ENCODE measurements at regions not wholly inside any gene's neighbourhood (a gene's known extent, or its start where the extent isn't known, plus 50 kb on each side); places are given as distances from the start of the nearest gene placed in this dataset.

DNA sequence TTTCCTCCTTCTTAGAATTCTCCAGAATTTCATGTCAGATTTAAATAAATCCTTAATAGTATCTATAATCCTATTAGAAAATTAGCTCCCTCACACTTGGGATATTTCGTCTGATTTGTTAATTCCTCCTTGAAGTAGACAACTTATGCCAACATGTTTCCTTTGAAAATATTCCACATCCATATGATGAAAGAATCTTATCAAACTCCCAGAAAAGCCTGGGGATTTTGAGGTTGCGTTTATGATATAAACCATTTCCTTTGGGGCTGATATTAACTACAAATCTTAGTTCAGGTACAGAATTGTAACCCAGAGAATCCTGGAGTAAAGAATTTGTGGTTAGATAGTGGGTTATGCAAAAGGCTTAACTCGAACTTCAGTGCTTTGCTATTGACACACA lies 2373.8 kb upstream of the ACO1 start:
- DNase-seq (no peak), ATAC-seq (no peak)
- Histone ChIP-seq H3K9me3 (no peaks in the 10 kb centered on the region), H3K27ac (no peak overlapping the region), H3K36me3 (no peaks in the 10 kb centered on the region), H3K4me1 (no peaks in the 10 kb centered on the region), H3K27me3 (ENCODE audit: low read depth) (no peaks in the 10 kb centered on the region), H3K4me3 (no peak overlapping the region)
- TF ChIP-seq, protein P1, sequence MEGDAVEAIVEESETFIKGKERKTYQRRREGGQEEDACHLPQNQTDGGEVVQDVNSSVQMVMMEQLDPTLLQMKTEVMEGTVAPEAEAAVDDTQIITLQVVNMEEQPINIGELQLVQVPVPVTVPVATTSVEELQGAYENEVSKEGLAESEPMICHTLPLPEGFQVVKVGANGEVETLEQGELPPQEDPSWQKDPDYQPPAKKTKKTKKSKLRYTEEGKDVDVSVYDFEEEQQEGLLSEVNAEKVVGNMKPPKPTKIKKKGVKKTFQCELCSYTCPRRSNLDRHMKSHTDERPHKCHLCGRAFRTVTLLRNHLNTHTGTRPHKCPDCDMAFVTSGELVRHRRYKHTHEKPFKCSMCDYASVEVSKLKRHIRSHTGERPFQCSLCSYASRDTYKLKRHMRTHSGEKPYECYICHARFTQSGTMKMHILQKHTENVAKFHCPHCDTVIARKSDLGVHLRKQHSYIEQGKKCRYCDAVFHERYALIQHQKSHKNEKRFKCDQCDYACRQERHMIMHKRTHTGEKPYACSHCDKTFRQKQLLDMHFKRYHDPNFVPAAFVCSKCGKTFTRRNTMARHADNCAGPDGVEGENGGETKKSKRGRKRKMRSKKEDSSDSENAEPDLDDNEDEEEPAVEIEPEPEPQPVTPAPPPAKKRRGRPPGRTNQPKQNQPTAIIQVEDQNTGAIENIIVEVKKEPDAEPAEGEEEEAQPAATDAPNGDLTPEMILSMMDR (IDR thresholded peaks at IDR 0.05), result no peak
- intact Hi-C loops (cut with DNase I), result no loop called here

DNA sequence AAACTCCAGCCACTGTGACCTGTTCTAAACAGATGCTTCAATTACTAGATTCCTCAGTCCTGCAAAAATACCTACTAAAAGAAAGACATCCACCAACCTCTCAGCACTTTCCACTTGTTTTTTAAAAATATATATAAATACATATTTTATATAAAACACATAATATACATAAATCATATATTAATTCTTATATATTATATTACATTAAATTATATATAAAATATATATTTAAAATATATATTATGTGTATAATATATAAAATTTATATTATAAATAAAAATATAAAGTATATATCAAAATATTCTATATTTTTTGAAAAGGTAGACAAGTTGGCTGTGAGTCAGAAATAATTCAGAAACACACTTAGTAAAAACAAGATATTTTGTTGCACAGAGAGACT lies 2371.8 kb upstream of the ACO1 start:
- Histone ChIP-seq H3K27ac (no peak overlapping the region), H3K36me3 (no peaks in the 10 kb centered on the region), H3K9me3 (no peaks in the 10 kb centered on the region), H3K4me1 (no peaks in the 10 kb centered on the region), H3K27me3 (ENCODE audit: low read depth) (no peaks in the 10 kb centered on the region), H3K4me3 (no peak overlapping the region)
- intact Hi-C loops (cut with DNase I), result no loop called here
- no peak for DNase-seq
- ATAC-seq, result no peak
- TF ChIP-seq, protein P1 (IDR thresholded peaks at IDR 0.05), result no peak

DNA sequence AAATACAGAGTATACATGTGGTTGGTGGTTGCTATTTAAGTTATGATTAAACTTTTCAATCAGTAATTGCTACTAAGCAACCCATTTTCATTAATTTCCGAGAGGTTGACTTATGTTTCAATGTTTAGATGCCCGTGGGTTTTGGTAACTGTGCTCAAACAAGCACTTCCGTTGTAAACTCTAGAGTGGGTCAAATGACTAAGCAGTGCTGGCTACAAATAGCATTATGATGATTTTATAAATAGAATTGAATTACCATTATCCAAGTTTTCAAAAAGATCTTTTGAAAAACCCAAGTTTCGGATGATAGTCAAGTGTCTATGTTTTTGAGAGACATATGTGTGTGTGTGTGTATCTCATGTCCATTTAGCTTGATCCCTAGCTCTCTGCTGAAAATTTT lies 2369.4 kb upstream of the ACO1 start:
- DNase-seq (no peak), ATAC-seq (no peak)
- H3K27me3 ChIP-seq (ENCODE audit: low read depth), result no peaks in the 10 kb centered on the region
- TF ChIP-seq, protein P1 (IDR thresholded peaks at IDR 0.05), result no peak
- H3K27ac ChIP-seq, result no peak overlapping the region
- H3K9me3 ChIP-seq, result no peaks in the 10 kb centered on the region
- intact Hi-C loops (cut with DNase I), result no loop called here
- H3K4me1 ChIP-seq, result no peaks in the 10 kb centered on the region
- H3K36me3 ChIP-seq, result no peaks in the 10 kb centered on the region
- no peak overlapping the region for H3K4me3 ChIP-seq

DNA sequence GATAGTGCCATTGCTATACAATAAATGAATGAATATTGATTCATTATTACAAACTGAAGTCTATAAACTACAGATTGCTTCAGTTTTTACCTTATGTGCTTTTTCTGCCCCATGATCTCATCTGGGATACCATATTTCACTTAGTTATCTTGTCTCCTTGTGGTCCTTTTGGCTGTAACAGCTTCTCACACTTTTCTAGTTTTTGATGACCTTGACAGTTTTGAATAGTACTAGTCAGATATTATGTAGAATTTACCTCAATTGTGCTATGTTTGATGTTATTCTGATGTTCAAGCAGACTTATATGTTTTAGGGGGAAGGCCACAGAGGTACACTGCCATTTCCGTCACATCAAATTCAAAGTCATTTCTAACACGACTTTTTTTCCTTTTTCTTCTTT lies 2364.3 kb upstream of the ACO1 start:
- Histone ChIP-seq H3K27me3 (ENCODE audit: low read depth) (no peaks in the 10 kb centered on the region), H3K27ac (no peak overlapping the region), H3K4me1 (no peaks in the 10 kb centered on the region), H3K9me3 (no peaks in the 10 kb centered on the region), H3K4me3 (no peak overlapping the region), H3K36me3 (no peaks in the 10 kb centered on the region)
- intact Hi-C loops (cut with DNase I), result no loop called here
- TF ChIP-seq, protein P1 (IDR thresholded peaks at IDR 0.05), result no peak
- DNase-seq (no peak), ATAC-seq (no peak)

DNA sequence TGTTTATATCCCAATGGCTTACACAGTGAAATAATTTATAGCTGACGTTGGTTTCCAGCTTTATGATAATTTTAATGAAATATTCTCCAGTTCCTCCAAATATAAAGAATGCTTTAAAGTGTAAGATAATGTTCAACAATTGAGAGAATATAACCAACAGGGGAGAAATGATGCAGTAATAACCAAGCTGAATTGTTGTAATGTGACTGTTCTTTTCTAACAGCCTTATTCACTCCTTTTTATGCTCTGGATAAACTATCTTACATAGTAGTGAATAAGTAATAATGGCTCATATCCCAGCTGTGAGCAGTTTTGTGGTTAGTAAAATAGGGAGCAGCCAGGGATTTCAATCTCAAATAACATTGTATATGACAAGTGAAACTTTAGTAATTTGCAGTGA lies 2348.7 kb upstream of the ACO1 start:
- ATAC-seq (no peak), DNase-seq (no peak)
- Histone ChIP-seq H3K36me3 (no peaks in the 10 kb centered on the region), H3K4me3 (no peak overlapping the region), H3K27me3 (ENCODE audit: low read depth) (no peaks in the 10 kb centered on the region), H3K4me1 (no peaks in the 10 kb centered on the region), H3K27ac (no peak overlapping the region), H3K9me3 (no peaks in the 10 kb centered on the region)
- TF ChIP-seq, protein P1 (IDR thresholded peaks at IDR 0.05), result no peak
- intact Hi-C loops (cut with DNase I), result no loop called here

DNA sequence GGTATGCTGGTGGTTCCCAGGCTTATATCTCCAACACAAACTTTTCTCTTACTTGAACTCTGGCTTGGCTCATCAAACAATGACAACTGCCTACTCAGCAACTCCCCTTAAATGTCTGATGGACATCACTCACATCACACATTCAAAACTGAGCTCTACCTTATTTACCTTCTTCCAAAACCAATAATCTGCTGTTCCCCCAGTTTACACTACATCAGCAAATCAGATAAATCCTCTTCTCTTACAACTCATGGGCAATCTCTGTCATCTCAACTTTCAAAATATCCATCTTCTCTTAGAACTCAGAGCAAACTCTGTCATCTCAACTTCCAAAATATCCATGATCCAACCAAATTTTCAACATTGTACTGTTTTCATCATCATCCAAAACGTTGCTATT lies 2347.9 kb upstream of the ACO1 start:
- intact Hi-C loops (cut with DNase I), result no loop called here
- DNase-seq (no peak), ATAC-seq (no peak)
- H3K27ac ChIP-seq, result no peak overlapping the region
- no peaks in the 10 kb centered on the region for H3K9me3 ChIP-seq
- H3K4me3 ChIP-seq, result no peak overlapping the region
- no peaks in the 10 kb centered on the region for H3K4me1 ChIP-seq
- no peaks in the 10 kb centered on the region for H3K36me3 ChIP-seq
- H3K27me3 ChIP-seq (ENCODE audit: low read depth), result no peaks in the 10 kb centered on the region
- TF ChIP-seq, protein P1 (IDR thresholded peaks at IDR 0.05), result no peak
